WTC11 (cell line): ENCODE measurements at regions not wholly inside any gene's neighbourhood (a gene's known extent, or its start where the extent isn't known, plus 50 kb on each side); places are given as distances from the start of the nearest gene placed in this dataset.
"Not testable (repeated sequence)": the region's sequence is repeated elsewhere in the genome, so short reads cannot be mapped to it uniquely, and the experiment has no call there.

Source experiments
- CTCF ChIP-seq: fragments of 200-600 bp; IDR thresholded peaks from 2 replicates; pipeline ENCODE4 v1.8.0; 2022; ENCODE audit warnings: antibody characterized with exemption
- ETV6 ChIP-seq: sonication (generic); formaldehyde crosslinking; IDR thresholded peaks from 2 replicates; pipeline ENCODE4 v1.8.1; 2022; ENCODE audit warnings: mild to moderate bottlenecking, missing genetic modification reagents
- FOXJ3 ChIP-seq: sonication (generic); formaldehyde crosslinking; IDR thresholded peaks from 2 replicates; pipeline ENCODE4 v1.9.0; 2021; ENCODE audit warnings: missing genetic modification reagents, mild to moderate bottlenecking, borderline replicate concordance
- KAT7 ChIP-seq: sonication (generic); formaldehyde crosslinking; IDR thresholded peaks from 2 replicates; pipeline ENCODE4 v1.8.1; 2023; ENCODE audit warnings: missing genetic modification reagents, mild to moderate bottlenecking, borderline replicate concordance
- MAX ChIP-seq: sonication (generic); formaldehyde crosslinking; IDR thresholded peaks from 2 replicates; pipeline ENCODE4 v1.8.0; 2022; ENCODE audit warnings: mild to moderate bottlenecking, missing genetic modification reagents
- NFYB ChIP-seq: sonication (generic); formaldehyde crosslinking; conservative IDR thresholded peaks from 2 replicates; pipeline ENCODE4 v1.8.0; 2022; ENCODE audit warnings: low read depth, missing genetic modification reagents

GRCh38 chr21:9851695-9852094, 669.7 kb upstream of the TPTE start:
- TF ChIP-seq NFYB (CRISPR knock-in tag); CTCF; FOXJ3; MAX (CRISPR knock-in tag); ETV6 (CRISPR knock-in tag); KAT7 (CRISPR knock-in tag): not testable (repeated sequence)
